Calu3 (cell line): ENCODE measurements at regions not wholly inside any gene's neighbourhood (a gene's known extent, or its start where the extent isn't known, plus 50 kb on each side); places are given as distances from the start of the nearest gene placed in this dataset.

Source experiments
- BruUV-seq: library from RNA; stranded (reverse); fragments of 400-500 nt; replicated peaks from 2 replicates; lab custom pipeline; 2021; lab: Mats Ljungman, UMichigan
- CTCF ChIA-PET: fragments of 300-600 bp; sonication (Branson Sonifier 250); formaldehyde crosslinking; loops from one replicate; lab custom pipeline; 2022; ENCODE audit warnings: antibody characterized with exemption; lab: Charles Lee
- DNase-seq: peaks from one replicate; pipeline ENCODE4 v3.0.0; 2022
- H3K27ac Mint-ChIP-seq: one replicate; pipeline ENCODE4 v1.8.0; 2022; ENCODE audit warnings: mixed read lengths; ENCODE audit not compliant: unreplicated experiment
- H3K27me3 Mint-ChIP-seq: one replicate; pipeline ENCODE4 v1.8.0; 2022; ENCODE audit warnings: mixed read lengths; ENCODE audit not compliant: unreplicated experiment
- H3K36me3 Mint-ChIP-seq: one replicate; pipeline ENCODE4 v1.8.0; 2022; ENCODE audit warnings: mild to moderate bottlenecking, moderate library complexity, mixed read lengths; ENCODE audit not compliant: insufficient read depth, unreplicated experiment
- H3K4me1 Mint-ChIP-seq: one replicate; pipeline ENCODE4 v1.8.0; 2022; ENCODE audit warnings: mild to moderate bottlenecking, low read depth, mixed read lengths; ENCODE audit not compliant: unreplicated experiment
- H3K4me3 Mint-ChIP-seq: one replicate; pipeline ENCODE4 v1.8.0; 2022; ENCODE audit warnings: mild to moderate bottlenecking, low read depth, moderate library complexity, mixed read lengths; ENCODE audit not compliant: unreplicated experiment
- H3K9me3 Mint-ChIP-seq: one replicate; pipeline ENCODE4 v1.8.0; 2022; ENCODE audit warnings: low read depth, mixed read lengths; ENCODE audit not compliant: unreplicated experiment
- intact Hi-C: fragments of 100-400 bp; cut with micrococcal nuclease; formaldehyde crosslinking; loops from one replicate; pipeline ENCODE4 v1.10.0; 2022; ENCODE audit not compliant: unreplicated experiment
- TF ChIP-seq, protein P1 (sequence below): fragments of 200-600 bp; IDR thresholded peaks from one replicate; pipeline ENCODE4 v1.8.0; 2022; ENCODE audit warnings: antibody characterized with exemption; ENCODE audit not compliant: unreplicated experiment

- H3K27me3 Mint-ChIP-seq = no peaks in the 10 kb centered on the region
- CTCF ChIA-PET = interaction anchor here (1.2 to 2.1 kb wide), 3 partner anchors 9 to 14 kb away, joined by 4 to 10 read pairs (median 4); no protein-coding TSS in a partner anchor
- H3K9me3 Mint-ChIP-seq = peaks cover 18% of the 10 kb centered on the region
These were observed 116.8 kb upstream of the AGR3 start for GRCh38 chr7:16998481-16999051.

DNA sequence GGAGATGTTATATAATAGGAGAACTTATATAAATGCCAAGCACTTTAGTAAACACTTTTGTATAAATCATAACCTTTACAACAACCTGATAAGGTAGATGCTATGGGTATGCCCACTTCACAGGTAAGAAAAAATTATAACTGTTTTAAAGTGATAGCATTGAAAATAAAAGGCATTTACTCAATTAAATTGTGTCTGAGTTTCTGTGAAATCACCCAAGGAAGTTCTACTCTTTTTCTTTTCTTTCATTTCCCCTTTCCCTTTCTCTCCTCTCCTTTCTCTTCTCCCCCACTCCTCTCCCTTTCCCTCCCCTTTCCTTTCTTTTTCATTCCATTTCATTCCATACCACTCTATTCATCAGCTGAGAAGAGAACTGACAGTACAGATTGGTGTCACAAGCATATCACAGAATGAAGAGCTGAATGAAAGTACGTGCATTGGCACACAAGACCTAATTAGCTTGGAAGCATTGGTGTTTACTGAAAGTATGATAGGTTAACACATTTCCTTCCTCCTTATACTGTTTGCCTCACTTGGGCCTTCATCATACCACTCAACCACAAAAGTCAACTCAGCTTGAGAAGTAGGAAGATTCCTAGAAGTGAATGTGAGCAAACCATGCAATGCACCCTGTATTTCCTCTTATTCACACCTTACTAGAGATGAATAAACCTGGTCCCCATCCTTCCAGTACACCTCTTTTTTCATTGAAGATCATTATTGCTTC, 117.9 kb upstream of the AGR3 start:
- DNase-seq = no peak
- no TSS peak for BruUV-seq
- intact Hi-C loops = no loop called here
- peaks cover 18% of the 10 kb centered on the region for H3K9me3 Mint-ChIP-seq
- CTCF ChIA-PET = interaction anchor here (0.7 to 2.1 kb wide), 4 partner anchors 9 to 33 kb away, joined by 3 to 10 read pairs (median 4); no protein-coding TSS in a partner anchor
- H3K4me1 Mint-ChIP-seq = peaks cover 29% of the 10 kb centered on the region
- H3K27me3 Mint-ChIP-seq = no peaks in the 10 kb centered on the region
- H3K4me3 Mint-ChIP-seq = no peak overlapping the region
- H3K36me3 Mint-ChIP-seq = no peaks in the 10 kb centered on the region
- no peak overlapping the region for H3K27ac Mint-ChIP-seq
- TF ChIP-seq, protein P1, sequence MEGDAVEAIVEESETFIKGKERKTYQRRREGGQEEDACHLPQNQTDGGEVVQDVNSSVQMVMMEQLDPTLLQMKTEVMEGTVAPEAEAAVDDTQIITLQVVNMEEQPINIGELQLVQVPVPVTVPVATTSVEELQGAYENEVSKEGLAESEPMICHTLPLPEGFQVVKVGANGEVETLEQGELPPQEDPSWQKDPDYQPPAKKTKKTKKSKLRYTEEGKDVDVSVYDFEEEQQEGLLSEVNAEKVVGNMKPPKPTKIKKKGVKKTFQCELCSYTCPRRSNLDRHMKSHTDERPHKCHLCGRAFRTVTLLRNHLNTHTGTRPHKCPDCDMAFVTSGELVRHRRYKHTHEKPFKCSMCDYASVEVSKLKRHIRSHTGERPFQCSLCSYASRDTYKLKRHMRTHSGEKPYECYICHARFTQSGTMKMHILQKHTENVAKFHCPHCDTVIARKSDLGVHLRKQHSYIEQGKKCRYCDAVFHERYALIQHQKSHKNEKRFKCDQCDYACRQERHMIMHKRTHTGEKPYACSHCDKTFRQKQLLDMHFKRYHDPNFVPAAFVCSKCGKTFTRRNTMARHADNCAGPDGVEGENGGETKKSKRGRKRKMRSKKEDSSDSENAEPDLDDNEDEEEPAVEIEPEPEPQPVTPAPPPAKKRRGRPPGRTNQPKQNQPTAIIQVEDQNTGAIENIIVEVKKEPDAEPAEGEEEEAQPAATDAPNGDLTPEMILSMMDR = no peak

More at GRCh38 chr7:16998481-16999051, 116.8 kb upstream of the AGR3 start:
- peaks cover 18% of the 10 kb centered on the region for H3K4me1 Mint-ChIP-seq
- TF ChIP-seq, protein P1 = no peak
- H3K36me3 Mint-ChIP-seq = no peaks in the 10 kb centered on the region
- intact Hi-C loops = no loop called here
- H3K4me3 Mint-ChIP-seq = no peak overlapping the region
- H3K27ac Mint-ChIP-seq = no peak overlapping the region
- BruUV-seq = no TSS peak
- no peak for DNase-seq

GRCh38 chr7:17005271-17005670, 123.5 kb upstream of the AGR3 start:
- CTCF ChIA-PET = interaction anchor here (0.9 to 1.4 kb wide), 7 partner anchors 9 to 553 kb away, joined by 3 to 8 read pairs (median 3); no protein-coding TSS in a partner anchor
- intact Hi-C loops = loop anchor here (5.0 kb wide), 1 partner anchor 297 kb away; no protein-coding TSS in a partner anchor

GRCh38 chr7:17007841-17008240, 126.1 kb upstream of the AGR3 start:
- Mint-ChIP-seq H3K36me3 (no peaks in the 10 kb centered on the region), H3K4me1 (peaks cover 91% of the 10 kb centered on the region), H3K27me3 (no peaks in the 10 kb centered on the region), H3K27ac (no peak overlapping the region), H3K9me3 (no peaks in the 10 kb centered on the region), H3K4me3 (no peak overlapping the region)
- DNase-seq = no peak
- intact Hi-C loops = loop anchor here (2.0 to 5.0 kb wide), 2 partner anchors 123 to 294 kb away; no protein-coding TSS in a partner anchor
- BruUV-seq = no TSS peak
- CTCF ChIA-PET = interaction anchor here (0.6 to 4.0 kb wide), 11 partner anchors 8 to 705 kb away, joined by 3 to 33 read pairs (median 7); no protein-coding TSS in a partner anchor
- TF ChIP-seq, protein P1 = no peak

More at GRCh38 chr7:17005271-17005670, 123.5 kb upstream of the AGR3 start:
- Mint-ChIP-seq H3K36me3 (no peaks in the 10 kb centered on the region), H3K9me3 (no peaks in the 10 kb centered on the region), H3K27ac (peak overlapping the region; percentile 86), H3K4me3 (peak overlapping the region; percentile 57), H3K27me3 (no peaks in the 10 kb centered on the region), H3K4me1 (peaks cover 78% of the 10 kb centered on the region)
- DNase-seq = no peak
- no TSS peak for BruUV-seq
- TF ChIP-seq, protein P1 = no peak
